ENCODE measurements at regions not wholly inside any gene's neighbourhood (a gene's known extent, or its start where the extent isn't known, plus 50 kb on each side); places are given as distances from the start of the nearest gene placed in this dataset.

- Mint-ChIP-seq H3K36me3 (no peaks in the 10 kb centered on the region), H3K27me3 (no peaks in the 10 kb centered on the region), H3K4me3 (no peak overlapping the region), H3K9me3 (peaks cover 5 to 48% (median 10%) of the 10 kb centered on the region in 5 donors), H3K27ac (no peak overlapping the region), H3K4me1 (no peaks in the 10 kb centered on the region)
- Histone ChIP-seq H3K9me3 (ENCODE audit: low read length) (no peaks in the 10 kb centered on the region), H3K27ac (ENCODE audit: low read depth, low read length) (no peak overlapping the region), H3K27me3 (ENCODE audit: insufficient read depth, low read length, poor library complexity, severe bottlenecking) (no peaks in the 10 kb centered on the region), H3K36me3 (ENCODE audit: insufficient read depth, low read length) (no peaks in the 10 kb centered on the region), H3K4me1 (ENCODE audit: insufficient read depth, low read length) (no peaks in the 10 kb centered on the region), H3K4me3 (ENCODE audit: low read length) (no peak overlapping the region)
- CTCF ChIA-PET, result no interaction called here
- POLR2A ChIA-PET, result no interaction called here
- DNase-seq, result no peak
Measured at GRCh38 chr11:37710031-37710430, 1112.0 kb upstream of the RAG2 start.

GRCh38 chr11:37704791-37705190 lies 1106.8 kb upstream of the RAG2 start:
- no peaks in the 10 kb centered on the region for H3K4me1 Mint-ChIP-seq
- no peaks in the 10 kb centered on the region for H3K27me3 Mint-ChIP-seq
- ChIA-PET CTCF (no interaction called here), POLR2A (no interaction called here)
- H3K4me1 ChIP-seq (ENCODE audit: insufficient read depth, low read length), result no peaks in the 10 kb centered on the region
- H3K27me3 ChIP-seq (ENCODE audit: insufficient read depth, low read length, poor library complexity, severe bottlenecking), result no peaks in the 10 kb centered on the region
- H3K4me3 ChIP-seq (ENCODE audit: low read length), result no peak overlapping the region
- no peak overlapping the region for H3K27ac Mint-ChIP-seq
- no peaks in the 10 kb centered on the region for H3K36me3 ChIP-seq (ENCODE audit: insufficient read depth, low read length)
- H3K4me3 Mint-ChIP-seq, result no peak overlapping the region
- no peaks in the 10 kb centered on the region for H3K9me3 ChIP-seq (ENCODE audit: low read length)
- H3K27ac ChIP-seq (ENCODE audit: low read depth, low read length), result no peak overlapping the region
- no peaks in the 10 kb centered on the region for H3K36me3 Mint-ChIP-seq
- DNase-seq, result no peak
- H3K9me3 Mint-ChIP-seq, result peaks cover 11 to 35% (median 14%) of the 10 kb centered on the region in 5 donors

DNA sequence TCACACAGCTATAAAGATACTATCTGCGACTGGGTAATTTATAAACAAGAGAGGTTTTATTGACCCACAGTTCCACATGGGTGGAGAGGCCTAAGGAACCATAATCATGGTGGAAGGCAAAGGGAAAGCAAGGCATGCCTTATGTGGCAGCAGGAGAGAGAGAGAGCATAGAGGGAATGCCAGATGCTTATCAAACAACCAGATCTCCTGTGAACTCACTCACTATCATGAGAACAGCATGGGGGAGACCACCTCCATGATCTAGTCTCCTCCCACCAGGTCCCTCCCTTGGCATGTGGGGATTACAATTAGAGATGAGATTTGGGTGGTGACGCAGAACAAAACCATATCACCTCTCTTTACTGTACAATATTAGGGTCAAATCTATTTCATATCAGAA lies 1101.6 kb upstream of the RAG2 start:
- Mint-ChIP-seq H3K36me3 (no peaks in the 10 kb centered on the region), H3K27me3 (no peaks in the 10 kb centered on the region), H3K27ac (no peak overlapping the region), H3K4me1 (no peaks in the 10 kb centered on the region), H3K4me3 (no peak overlapping the region), H3K9me3 (peaks cover 13 to 42% (median 16%) of the 10 kb centered on the region in 5 donors)
- no peaks in the 10 kb centered on the region for H3K27me3 ChIP-seq (ENCODE audit: insufficient read depth, low read length, poor library complexity, severe bottlenecking)
- no peak overlapping the region for H3K27ac ChIP-seq (ENCODE audit: low read depth, low read length)
- H3K9me3 ChIP-seq (ENCODE audit: low read length), result no peaks in the 10 kb centered on the region
- no peaks in the 10 kb centered on the region for H3K4me1 ChIP-seq (ENCODE audit: insufficient read depth, low read length)
- no peaks in the 10 kb centered on the region for H3K36me3 ChIP-seq (ENCODE audit: insufficient read depth, low read length)
- ChIA-PET POLR2A (no interaction called here), CTCF (no interaction called here)
- DNase-seq, result no peak
- no peak overlapping the region for H3K4me3 ChIP-seq (ENCODE audit: low read length)

DNA sequence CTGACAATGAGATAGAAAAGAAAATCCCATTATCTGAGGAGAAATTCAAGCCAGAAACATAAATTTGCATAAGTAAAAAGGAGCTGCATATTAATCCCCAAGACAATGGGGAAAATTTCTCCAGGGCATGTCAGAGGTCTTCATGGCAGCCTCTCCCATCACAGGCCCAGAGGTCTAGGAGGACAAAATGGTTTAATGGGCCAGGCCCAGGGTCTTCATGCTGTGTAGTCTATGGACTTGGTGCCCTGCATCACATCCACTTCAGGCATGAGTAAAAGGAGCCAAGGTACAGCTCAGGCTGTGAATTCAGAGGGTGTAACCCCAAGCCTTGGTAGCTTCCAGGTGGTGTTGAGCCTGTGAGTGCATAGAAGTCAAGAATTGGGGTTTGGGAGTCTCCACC lies 1097.2 kb upstream of the RAG2 start:
- H3K4me1 ChIP-seq (ENCODE audit: insufficient read depth, low read length), result no peaks in the 10 kb centered on the region
- H3K4me1 Mint-ChIP-seq, result no peaks in the 10 kb centered on the region

DNA sequence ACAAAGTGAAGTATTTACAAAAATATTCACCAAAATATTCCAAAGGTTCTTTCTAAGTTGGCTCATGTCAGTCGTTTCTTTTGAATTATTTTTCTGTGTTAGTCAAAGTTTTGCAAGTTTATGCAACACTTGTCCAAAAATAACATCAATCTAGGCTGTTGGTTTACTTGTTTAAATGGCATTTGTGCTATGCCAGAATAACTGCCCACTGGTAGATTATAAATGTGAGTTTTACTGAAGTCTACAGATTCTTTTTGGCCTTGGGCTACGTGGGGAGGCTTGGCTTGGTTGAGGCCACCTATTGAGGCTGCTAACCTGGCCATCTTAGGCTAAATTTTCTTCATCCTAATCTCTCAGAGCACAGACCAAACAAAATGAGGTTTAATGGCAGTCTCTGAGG lies 1091.9 kb upstream of the RAG2 start:
- POLR2A ChIA-PET, result no interaction called here
- Histone ChIP-seq H3K27ac (ENCODE audit: low read depth, low read length) (no peak overlapping the region), H3K27me3 (ENCODE audit: insufficient read depth, low read length, poor library complexity, severe bottlenecking) (no peaks in the 10 kb centered on the region), H3K9me3 (ENCODE audit: low read length) (no peaks in the 10 kb centered on the region), H3K4me3 (ENCODE audit: low read length) (no peak overlapping the region), H3K4me1 (ENCODE audit: insufficient read depth, low read length) (no peaks in the 10 kb centered on the region), H3K36me3 (ENCODE audit: insufficient read depth, low read length) (no peaks in the 10 kb centered on the region)
- Mint-ChIP-seq H3K4me1 (no peaks in the 10 kb centered on the region), H3K9me3 (peaks cover 7 to 23% (median 20%) of the 10 kb centered on the region in 5 donors), H3K27me3 (no peaks in the 10 kb centered on the region), H3K27ac (no peak overlapping the region), H3K36me3 (no peaks in the 10 kb centered on the region), H3K4me3 (no peak overlapping the region)
- CTCF ChIA-PET, result no interaction called here
- DNase-seq, result no peak

More for the DNA sequence above, 1097.2 kb upstream of the RAG2 start:
- Mint-ChIP-seq H3K36me3 (no peaks in the 10 kb centered on the region), H3K4me3 (no peak overlapping the region), H3K27me3 (no peaks in the 10 kb centered on the region), H3K27ac (no peak overlapping the region), H3K9me3 (peaks cover 13 to 34% (median 23%) of the 10 kb centered on the region in 5 donors)
- H3K9me3 ChIP-seq (ENCODE audit: low read length), result no peaks in the 10 kb centered on the region
- ChIA-PET POLR2A (no interaction called here), CTCF (no interaction called here)
- no peak for DNase-seq
- no peaks in the 10 kb centered on the region for H3K27me3 ChIP-seq (ENCODE audit: insufficient read depth, low read length, poor library complexity, severe bottlenecking)
- no peak overlapping the region for H3K27ac ChIP-seq (ENCODE audit: low read depth, low read length)
- no peak overlapping the region for H3K4me3 ChIP-seq (ENCODE audit: low read length)
- no peaks in the 10 kb centered on the region for H3K36me3 ChIP-seq (ENCODE audit: insufficient read depth, low read length)

- no peaks in the 10 kb centered on the region for H3K9me3 ChIP-seq (ENCODE audit: low read length)
- POLR2A ChIA-PET, result no interaction called here
- H3K27me3 ChIP-seq (ENCODE audit: insufficient read depth, low read length, poor library complexity, severe bottlenecking), result no peaks in the 10 kb centered on the region
- H3K4me3 ChIP-seq (ENCODE audit: low read length), result no peak overlapping the region
- H3K4me1 ChIP-seq (ENCODE audit: insufficient read depth, low read length), result no peaks in the 10 kb centered on the region
- Mint-ChIP-seq H3K9me3 (peaks cover 4 to 15% (median 12%) of the 10 kb centered on the region in 5 donors), H3K27ac (no peak overlapping the region), H3K27me3 (no peaks in the 10 kb centered on the region), H3K4me1 (no peaks in the 10 kb centered on the region), H3K36me3 (no peaks in the 10 kb centered on the region), H3K4me3 (no peak overlapping the region)
- DNase-seq, result no peak
- CTCF ChIA-PET, result no interaction called here
- no peaks in the 10 kb centered on the region for H3K36me3 ChIP-seq (ENCODE audit: insufficient read depth, low read length)
- no peak overlapping the region for H3K27ac ChIP-seq (ENCODE audit: low read depth, low read length)
Measured at GRCh38 chr11:37688456-37688855, 1090.4 kb upstream of the RAG2 start.

DNA sequence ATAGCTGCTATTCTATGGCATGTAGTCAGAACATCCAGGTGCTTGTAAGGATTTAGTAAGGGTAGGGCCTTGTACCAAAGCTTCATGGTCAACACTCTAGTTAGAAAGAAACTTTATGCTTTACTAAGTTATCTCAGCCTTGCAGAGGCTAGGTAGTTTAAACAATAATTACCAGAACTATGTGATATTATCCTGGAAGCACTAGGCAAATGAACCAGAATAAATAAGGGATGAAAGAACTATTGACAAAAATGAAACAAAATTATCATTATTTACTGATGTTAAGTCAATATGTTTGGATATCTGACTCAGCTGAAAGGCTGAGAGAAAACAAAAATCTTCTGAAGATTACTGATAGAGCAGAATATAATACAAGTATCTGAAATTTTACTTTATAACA lies 1089.1 kb upstream of the RAG2 start:
- Mint-ChIP-seq H3K4me3 (no peak overlapping the region), H3K9me3 (peaks cover 7 to 16% (median 9%) of the 10 kb centered on the region in 5 donors), H3K27ac (no peak overlapping the region), H3K4me1 (no peaks in the 10 kb centered on the region), H3K27me3 (no peaks in the 10 kb centered on the region), H3K36me3 (no peaks in the 10 kb centered on the region)
- H3K36me3 ChIP-seq (ENCODE audit: insufficient read depth, low read length), result no peaks in the 10 kb centered on the region
- CTCF ChIA-PET, result no interaction called here
- H3K27ac ChIP-seq (ENCODE audit: low read depth, low read length), result no peak overlapping the region
- H3K4me3 ChIP-seq (ENCODE audit: low read length), result no peak overlapping the region
- no peaks in the 10 kb centered on the region for H3K9me3 ChIP-seq (ENCODE audit: low read length)
- POLR2A ChIA-PET, result no interaction called here
- DNase-seq, result no peak
- no peaks in the 10 kb centered on the region for H3K4me1 ChIP-seq (ENCODE audit: insufficient read depth, low read length)
- H3K27me3 ChIP-seq (ENCODE audit: insufficient read depth, low read length, poor library complexity, severe bottlenecking), result no peaks in the 10 kb centered on the region

DNA sequence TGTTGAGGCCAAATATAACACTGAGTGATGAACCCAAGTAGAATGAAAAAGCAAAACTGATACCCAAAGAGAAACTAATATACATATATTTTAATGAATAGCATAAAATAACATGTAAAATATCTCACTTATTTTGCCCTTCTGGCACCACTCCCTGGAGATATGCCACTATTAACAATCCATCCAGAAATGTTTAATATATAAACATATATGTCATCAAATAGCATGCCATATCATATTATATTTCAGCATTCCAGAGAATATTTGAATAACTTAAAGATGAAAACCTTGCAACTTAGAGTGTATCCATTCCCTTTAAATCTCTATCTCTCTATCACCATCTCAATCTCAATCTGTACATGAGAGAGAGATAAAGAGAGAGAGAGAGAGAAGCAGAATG lies 1073.3 kb upstream of the RAG2 start:
- H3K4me3 ChIP-seq (ENCODE audit: low read length), result no peak overlapping the region
- H3K36me3 Mint-ChIP-seq, result no peaks in the 10 kb centered on the region
- H3K9me3 Mint-ChIP-seq, result peaks cover 2 to 33% (median 9%) of the 10 kb centered on the region in 5 donors
- no peaks in the 10 kb centered on the region for H3K4me1 Mint-ChIP-seq
- H3K27ac ChIP-seq (ENCODE audit: low read depth, low read length), result no peak overlapping the region
- DNase-seq, result no peak
- POLR2A ChIA-PET, result no interaction called here
- no peaks in the 10 kb centered on the region for H3K9me3 ChIP-seq (ENCODE audit: low read length)
- H3K27me3 ChIP-seq (ENCODE audit: insufficient read depth, low read length, poor library complexity, severe bottlenecking), result no peaks in the 10 kb centered on the region
- no peaks in the 10 kb centered on the region for H3K36me3 ChIP-seq (ENCODE audit: insufficient read depth, low read length)
- H3K4me3 Mint-ChIP-seq, result no peak overlapping the region
- H3K27me3 Mint-ChIP-seq, result no peaks in the 10 kb centered on the region
- no peak overlapping the region for H3K27ac Mint-ChIP-seq
- H3K4me1 ChIP-seq (ENCODE audit: insufficient read depth, low read length), result no peaks in the 10 kb centered on the region
- CTCF ChIA-PET, result no interaction called here

DNA sequence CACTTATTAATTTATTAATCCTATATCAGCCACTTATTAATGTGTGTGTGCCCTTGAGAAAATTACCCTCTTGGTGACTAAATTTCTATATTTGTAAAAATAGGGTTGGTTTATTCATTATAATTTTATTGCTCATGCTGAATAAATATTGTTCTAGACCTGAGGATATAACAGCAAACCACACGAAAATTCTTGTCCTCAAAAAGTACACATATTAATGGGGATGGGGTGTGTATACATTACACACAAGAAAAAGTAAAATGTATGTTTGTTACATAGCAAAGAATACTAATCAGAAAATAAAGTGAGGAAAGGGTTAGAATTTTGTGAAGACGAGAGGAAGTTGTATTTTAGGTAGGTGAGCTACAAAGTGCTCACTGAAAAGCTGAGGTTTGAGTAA lies 1068.9 kb upstream of the RAG2 start:
- H3K36me3 Mint-ChIP-seq, result no peaks in the 10 kb centered on the region
- Histone ChIP-seq H3K4me1 (ENCODE audit: insufficient read depth, low read length) (no peaks in the 10 kb centered on the region), H3K9me3 (ENCODE audit: low read length) (no peaks in the 10 kb centered on the region), H3K27ac (ENCODE audit: low read depth, low read length) (no peak overlapping the region), H3K4me3 (ENCODE audit: low read length) (no peak overlapping the region), H3K27me3 (ENCODE audit: insufficient read depth, low read length, poor library complexity, severe bottlenecking) (no peaks in the 10 kb centered on the region), H3K36me3 (ENCODE audit: insufficient read depth, low read length) (no peaks in the 10 kb centered on the region)
- no peaks in the 10 kb centered on the region for H3K4me1 Mint-ChIP-seq
- H3K4me3 Mint-ChIP-seq, result no peak overlapping the region
- peaks cover 0 to 32% (median 13%) of the 10 kb centered on the region in 5 donors for H3K9me3 Mint-ChIP-seq
- ChIA-PET CTCF (no interaction called here), POLR2A (no interaction called here)
- H3K27me3 Mint-ChIP-seq, result no peaks in the 10 kb centered on the region
- DNase-seq, result no peak
- H3K27ac Mint-ChIP-seq, result no peak overlapping the region

Data from CD8-positive, alpha-beta memory T cell (primary cell).